SK-N-SH (cell line): ENCODE measurements at regions not wholly inside any gene's neighbourhood (a gene's known extent, or its start where the extent isn't known, plus 50 kb on each side); places are given as distances from the start of the nearest gene placed in this dataset.

ENCODE experiments used
- CTCF ChIA-PET: fragments of 300-600, 350-600 bp; formaldehyde crosslinking; extraction: SDS; loops from one replicate; lab custom pipeline; 2021; lab: Yijun Ruan, JAX
- POLR2A ChIA-PET: fragments of 350-600 bp; sonication (Branson Sonifier 250); formaldehyde crosslinking; extraction: SDS; loops from one replicate; lab custom pipeline; 2020; ENCODE audit warnings: antibody characterized with exemption, inconsistent platforms; lab: Yijun Ruan, JAX
- DNase-seq: peaks from one replicate; pipeline ENCODE4 v3.0.0; 2012
- H2AFZ ChIP-seq: fragments of 200-600 bp; sonication (generic); 2 replicates; pipeline ENCODE4 v1.8.1; 2016; ENCODE audit warnings: antibody characterized with exemption, mild to moderate bottlenecking, low read depth
- H3F3A ChIP-seq: fragments of 200-600 bp; sonication (generic); replicated peaks from 2 replicates; pipeline ENCODE3; 2016; ENCODE audit warnings: antibody characterized with exemption, mild to moderate bottlenecking; ENCODE audit not compliant: insufficient read depth
- H3K27ac ChIP-seq, 2 experiments: fragments of 200-500 bp in 1 of 2; fragments of 200-600 bp in 1 of 2; sonication (Bioruptor generic) in 1 of 2; sonication (generic), shearing (Covaris generic) in 1 of 2; 2 replicates each; pipeline versions ENCODE4 v1.5.1 to v1.6.1; 2014 to 2016; ENCODE audit warnings: low read depth in 2 of 2, inconsistent platforms in 1 of 2, low read length in 1 of 2, mild to moderate bottlenecking in 1 of 2, mixed read lengths in 1 of 2
- H3K27me3 ChIP-seq: fragments of 200-600 bp; sonication (generic), shearing (Covaris generic); 2 replicates; pipeline ENCODE4 v1.6.1; 2016; ENCODE audit warnings: mixed run types; ENCODE audit not compliant: insufficient read depth
- H3K36me3 ChIP-seq, 2 experiments: fragments of 200-500 bp in 1 of 2; fragments of 200-600 bp in 1 of 2; sonication (Bioruptor generic) in 1 of 2; sonication (generic) in 1 of 2; replicated peaks in 1 of 2; 2 replicates each; pipeline versions ENCODE3 to v1.5.1; 2014 to 2016; ENCODE audit warnings: low read length in 1 of 2, mild to moderate bottlenecking in 1 of 2; ENCODE audit not compliant: insufficient read depth in 2 of 2, control insufficient read depth in 1 of 2
- H3K4me1 ChIP-seq, 2 experiments: fragments of 200-500 bp in 1 of 2; fragments of 200-600 bp in 1 of 2; sonication (Bioruptor generic) in 1 of 2; sonication (generic), shearing (Covaris generic) in 1 of 2; 2 replicates each; pipeline versions ENCODE4 v1.5.1 to v1.6.1; 2014 to 2016; ENCODE audit warnings: low read depth in 1 of 2, low read length in 1 of 2, mixed run types in 1 of 2; ENCODE audit not compliant: insufficient read depth in 2 of 2, control insufficient read depth in 1 of 2
- H3K4me2 ChIP-seq: fragments of 200-600 bp; sonication (generic), shearing (Covaris generic); 2 replicates; pipeline ENCODE4 v1.6.1; 2017; ENCODE audit warnings: mixed run types
- H3K4me3 ChIP-seq, 2 experiments: fragments of 200-500 bp in 1 of 2; fragments of 200-600 bp in 1 of 2; sonication (Bioruptor generic) in 1 of 2; sonication (generic), shearing (Covaris generic) in 1 of 2; 2 replicates each; pipeline versions ENCODE4 v1.5.1 to v1.8.1; 2014 to 2016; ENCODE audit warnings: low read depth in 2 of 2, inconsistent platforms in 1 of 2, low read length in 1 of 2, mild to moderate bottlenecking in 1 of 2, mixed read lengths in 1 of 2, moderate library complexity in 1 of 2
- H3K79me2 ChIP-seq: fragments of 200-600 bp; sonication (generic); 2 replicates; pipeline ENCODE4 v1.8.1; 2017; ENCODE audit warnings: mild to moderate bottlenecking; ENCODE audit not compliant: insufficient read depth
- H3K9ac ChIP-seq: fragments of 200-600 bp; sonication (generic); 2 replicates; pipeline ENCODE4 v1.6.1; 2017; ENCODE audit warnings: mixed run types
- H3K9me2 ChIP-seq: fragments of 200-600 bp; sonication (generic); 2 replicates; pipeline ENCODE4 v1.6.1; 2017; ENCODE audit warnings: mixed run types
- H3K9me3 ChIP-seq: fragments of 200-600 bp; sonication (generic); 2 replicates; pipeline ENCODE4 v1.6.1; 2017; ENCODE audit warnings: mixed run types, mild to moderate bottlenecking, moderate library complexity
- H4K20me1 ChIP-seq: fragments of 200-600 bp; sonication (generic); 2 replicates; pipeline ENCODE4 v1.6.1; 2017; ENCODE audit warnings: mild to moderate bottlenecking, mixed run types; ENCODE audit not compliant: insufficient read depth
- CHD2 ChIP-seq: fragments of 150-350 bp; IDR thresholded peaks from 2 replicates; pipeline ENCODE4 v1.6.1; 2018; ENCODE audit warnings: low read length; ENCODE audit not compliant: partially characterized antibody
- EP300 ChIP-seq, 2 experiments: IDR thresholded peaks; 2 replicates each; pipeline versions ENCODE4 v1.4.0 to v1.6.1; 2012; ENCODE audit warnings: borderline replicate concordance in 1 of 2, low read depth in 1 of 2, low read length in 1 of 2
- EZH2phosphoT487 ChIP-seq: fragments of 200-600 bp; sonication (generic); IDR thresholded peaks from 2 replicates; pipeline ENCODE4 v1.6.1; 2017; ENCODE audit warnings: low read depth, mixed run types, mild to moderate bottlenecking, antibody characterized with exemption, moderate library complexity, borderline replicate concordance
- FOSL2 ChIP-seq: IDR thresholded peaks from 2 replicates; pipeline ENCODE4 v1.4.0; 2012; ENCODE audit warnings: low read depth, mild to moderate bottlenecking, moderate library complexity, borderline replicate concordance
- FOXM1 ChIP-seq: IDR thresholded peaks from 2 replicates; pipeline ENCODE4 v1.4.0; 2012; ENCODE audit warnings: low read depth, mild to moderate bottlenecking
- JUND ChIP-seq: IDR thresholded peaks from 2 replicates; pipeline ENCODE4 v1.4.0; 2012
- MEF2A ChIP-seq: IDR thresholded peaks from 2 replicates; pipeline ENCODE4 v1.4.0; 2012; ENCODE audit warnings: low read depth, borderline replicate concordance
- MXI1 ChIP-seq: IDR thresholded peaks from 2 replicates; pipeline ENCODE4 v1.6.1; 2012; ENCODE audit warnings: mild to moderate bottlenecking, low read depth, low read length, improper control_type of control experiment
- POLR2AphosphoS5 ChIP-seq: IDR thresholded peaks from 2 replicates; pipeline ENCODE4 v1.6.1; 2012; ENCODE audit warnings: low read depth, low read length
- RAD21 ChIP-seq: IDR thresholded peaks from 2 replicates; pipeline ENCODE4 v1.6.1; 2012; ENCODE audit warnings: mild to moderate bottlenecking, low read length
- RFX5 ChIP-seq: IDR thresholded peaks from 2 replicates; pipeline ENCODE4 v1.6.1; 2012; ENCODE audit warnings: mild to moderate bottlenecking, improper control_type of control experiment, low read length
- RXRA ChIP-seq: IDR thresholded peaks from 2 replicates; pipeline ENCODE4 v1.4.0; 2012; ENCODE audit warnings: low read depth, mild to moderate bottlenecking, borderline replicate concordance
- YY1 ChIP-seq: IDR thresholded peaks from 2 replicates; pipeline ENCODE4 v1.4.0; 2012; ENCODE audit warnings: low read depth, mild to moderate bottlenecking
- WGBS: methylation state at CpG from one replicate; pipeline ENCODE4 v1.1.6; 2017; ENCODE audit warnings: low lambda C conversion rate; 5-methylcytosine and 5-hydroxymethylcytosine counted together
- TF ChIP-seq, protein P1 (sequence below): IDR thresholded peaks from 2 replicates; pipeline ENCODE4 v1.4.0; 2012; ENCODE audit warnings: low read depth, borderline replicate concordance
- TF ChIP-seq, protein P2 (sequence below): fragments of 150-350 bp; IDR thresholded peaks from 2 replicates; pipeline ENCODE4 v1.6.1; 2017; ENCODE audit warnings: antibody characterized with exemption, low read length, low read depth, borderline replicate concordance
- TF ChIP-seq, protein P3 (sequence below): fragments of 200-600 bp; sonication (generic); IDR thresholded peaks from 2 replicates; pipeline ENCODE4 v1.6.1; 2017; ENCODE audit warnings: antibody characterized with exemption, mild to moderate bottlenecking, moderate library complexity
- TF ChIP-seq, protein P4 (sequence below): IDR thresholded peaks from 2 replicates; pipeline ENCODE4 v1.6.1; 2012; ENCODE audit warnings: mild to moderate bottlenecking, low read depth, low read length, moderate library complexity
- TF ChIP-seq, protein P5 (sequence below): fragments of 150-350 bp; IDR thresholded peaks from 2 replicates; pipeline ENCODE4 v1.6.1; 2016; ENCODE audit warnings: mild to moderate bottlenecking, low read depth, low read length
- TF ChIP-seq, protein P6 (sequence below): IDR thresholded peaks from 2 replicates; pipeline ENCODE4 v1.4.0; 2012; ENCODE audit warnings: low read depth, borderline replicate concordance

DNA sequence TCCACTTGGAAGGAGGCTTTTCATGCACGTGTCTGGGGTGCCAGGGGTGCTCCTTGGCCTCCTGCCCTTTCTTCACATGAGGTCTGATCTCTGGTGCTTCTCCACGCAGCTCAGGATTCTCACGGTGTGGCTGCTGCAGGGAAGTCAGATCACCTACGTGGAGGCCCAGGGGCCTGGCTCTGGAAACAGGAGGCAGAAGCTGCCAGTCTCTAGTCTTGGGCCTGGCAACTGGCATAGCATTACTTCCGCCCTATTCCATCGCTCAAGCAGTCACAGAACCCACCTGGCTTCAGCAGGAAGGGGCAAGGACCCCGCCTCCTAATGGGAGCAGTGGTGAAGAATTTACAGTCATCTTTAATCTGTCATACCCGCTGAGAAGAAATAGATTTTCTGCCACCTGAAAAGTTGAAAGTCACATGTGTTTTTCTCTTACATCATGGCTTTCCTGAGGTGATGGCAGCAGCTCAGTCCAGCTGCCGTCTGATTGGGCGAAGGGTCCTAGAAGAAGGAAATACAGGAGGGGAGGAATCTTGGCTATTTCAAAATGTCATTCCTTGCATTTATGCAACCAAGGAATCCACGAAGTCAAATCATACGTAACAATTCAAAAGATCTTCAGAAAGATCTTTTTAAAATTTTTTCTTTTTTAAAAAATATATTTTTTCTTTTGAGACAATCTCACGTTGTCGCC is 50.1 kb upstream of the DKK3 start:
- no peaks in the 10 kb centered on the region for H4K20me1 ChIP-seq
- no peaks in the 10 kb centered on the region for H3K27me3 ChIP-seq
- no peak overlapping the region for H3K27ac ChIP-seq
- 90% methylated on average over 13 of the region's 14 CpGs for WGBS
- CTCF ChIA-PET: interaction anchor here (0.7 to 6.9 kb wide), 6 partner anchors 11 to 230 kb away, joined by 3 to 39 read pairs (median 4); no protein-coding TSS in a partner anchor
- H3K36me3 ChIP-seq: no peaks in the 10 kb centered on the region
- no peaks in the 10 kb centered on the region for H3F3A ChIP-seq
- H3K79me2 ChIP-seq: no peaks in the 10 kb centered on the region
- H3K9me3 ChIP-seq: no peaks in the 10 kb centered on the region
- DNase-seq: no peak
- H2AFZ ChIP-seq: no peak overlapping the region
- H3K9ac ChIP-seq: no peak overlapping the region
- H3K4me3 ChIP-seq: no peak overlapping the region
- TF ChIP-seq, protein P1, sequence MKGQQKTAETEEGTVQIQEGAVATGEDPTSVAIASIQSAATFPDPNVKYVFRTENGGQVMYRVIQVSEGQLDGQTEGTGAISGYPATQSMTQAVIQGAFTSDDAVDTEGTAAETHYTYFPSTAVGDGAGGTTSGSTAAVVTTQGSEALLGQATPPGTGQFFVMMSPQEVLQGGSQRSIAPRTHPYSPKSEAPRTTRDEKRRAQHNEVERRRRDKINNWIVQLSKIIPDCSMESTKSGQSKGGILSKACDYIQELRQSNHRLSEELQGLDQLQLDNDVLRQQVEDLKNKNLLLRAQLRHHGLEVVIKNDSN: no peak
- TF ChIP-seq FOSL2: no peak
- no peak for TF ChIP-seq MEF2A
- TF ChIP-seq JUND: no peak
- TF ChIP-seq, protein P2, sequence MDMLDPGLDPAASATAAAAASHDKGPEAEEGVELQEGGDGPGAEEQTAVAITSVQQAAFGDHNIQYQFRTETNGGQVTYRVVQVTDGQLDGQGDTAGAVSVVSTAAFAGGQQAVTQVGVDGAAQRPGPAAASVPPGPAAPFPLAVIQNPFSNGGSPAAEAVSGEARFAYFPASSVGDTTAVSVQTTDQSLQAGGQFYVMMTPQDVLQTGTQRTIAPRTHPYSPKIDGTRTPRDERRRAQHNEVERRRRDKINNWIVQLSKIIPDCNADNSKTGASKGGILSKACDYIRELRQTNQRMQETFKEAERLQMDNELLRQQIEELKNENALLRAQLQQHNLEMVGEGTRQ: no peak
- TF ChIP-seq EP300 (IDR thresholded peaks at IDR 0.05; ENCODE audit: borderline replicate concordance in 1 of 2, low read depth in 1 of 2, low read length in 1 of 2): no peak
- no peak for TF ChIP-seq EZH2phosphoT487
- TF ChIP-seq, protein P3, sequence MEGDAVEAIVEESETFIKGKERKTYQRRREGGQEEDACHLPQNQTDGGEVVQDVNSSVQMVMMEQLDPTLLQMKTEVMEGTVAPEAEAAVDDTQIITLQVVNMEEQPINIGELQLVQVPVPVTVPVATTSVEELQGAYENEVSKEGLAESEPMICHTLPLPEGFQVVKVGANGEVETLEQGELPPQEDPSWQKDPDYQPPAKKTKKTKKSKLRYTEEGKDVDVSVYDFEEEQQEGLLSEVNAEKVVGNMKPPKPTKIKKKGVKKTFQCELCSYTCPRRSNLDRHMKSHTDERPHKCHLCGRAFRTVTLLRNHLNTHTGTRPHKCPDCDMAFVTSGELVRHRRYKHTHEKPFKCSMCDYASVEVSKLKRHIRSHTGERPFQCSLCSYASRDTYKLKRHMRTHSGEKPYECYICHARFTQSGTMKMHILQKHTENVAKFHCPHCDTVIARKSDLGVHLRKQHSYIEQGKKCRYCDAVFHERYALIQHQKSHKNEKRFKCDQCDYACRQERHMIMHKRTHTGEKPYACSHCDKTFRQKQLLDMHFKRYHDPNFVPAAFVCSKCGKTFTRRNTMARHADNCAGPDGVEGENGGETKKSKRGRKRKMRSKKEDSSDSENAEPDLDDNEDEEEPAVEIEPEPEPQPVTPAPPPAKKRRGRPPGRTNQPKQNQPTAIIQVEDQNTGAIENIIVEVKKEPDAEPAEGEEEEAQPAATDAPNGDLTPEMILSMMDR: no peak
- no peak for TF ChIP-seq FOXM1
- no peak for TF ChIP-seq CHD2
- TF ChIP-seq, protein P4, sequence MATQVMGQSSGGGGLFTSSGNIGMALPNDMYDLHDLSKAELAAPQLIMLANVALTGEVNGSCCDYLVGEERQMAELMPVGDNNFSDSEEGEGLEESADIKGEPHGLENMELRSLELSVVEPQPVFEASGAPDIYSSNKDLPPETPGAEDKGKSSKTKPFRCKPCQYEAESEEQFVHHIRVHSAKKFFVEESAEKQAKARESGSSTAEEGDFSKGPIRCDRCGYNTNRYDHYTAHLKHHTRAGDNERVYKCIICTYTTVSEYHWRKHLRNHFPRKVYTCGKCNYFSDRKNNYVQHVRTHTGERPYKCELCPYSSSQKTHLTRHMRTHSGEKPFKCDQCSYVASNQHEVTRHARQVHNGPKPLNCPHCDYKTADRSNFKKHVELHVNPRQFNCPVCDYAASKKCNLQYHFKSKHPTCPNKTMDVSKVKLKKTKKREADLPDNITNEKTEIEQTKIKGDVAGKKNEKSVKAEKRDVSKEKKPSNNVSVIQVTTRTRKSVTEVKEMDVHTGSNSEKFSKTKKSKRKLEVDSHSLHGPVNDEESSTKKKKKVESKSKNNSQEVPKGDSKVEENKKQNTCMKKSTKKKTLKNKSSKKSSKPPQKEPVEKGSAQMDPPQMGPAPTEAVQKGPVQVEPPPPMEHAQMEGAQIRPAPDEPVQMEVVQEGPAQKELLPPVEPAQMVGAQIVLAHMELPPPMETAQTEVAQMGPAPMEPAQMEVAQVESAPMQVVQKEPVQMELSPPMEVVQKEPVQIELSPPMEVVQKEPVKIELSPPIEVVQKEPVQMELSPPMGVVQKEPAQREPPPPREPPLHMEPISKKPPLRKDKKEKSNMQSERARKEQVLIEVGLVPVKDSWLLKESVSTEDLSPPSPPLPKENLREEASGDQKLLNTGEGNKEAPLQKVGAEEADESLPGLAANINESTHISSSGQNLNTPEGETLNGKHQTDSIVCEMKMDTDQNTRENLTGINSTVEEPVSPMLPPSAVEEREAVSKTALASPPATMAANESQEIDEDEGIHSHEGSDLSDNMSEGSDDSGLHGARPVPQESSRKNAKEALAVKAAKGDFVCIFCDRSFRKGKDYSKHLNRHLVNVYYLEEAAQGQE: no peak
- TF ChIP-seq, protein P5, sequence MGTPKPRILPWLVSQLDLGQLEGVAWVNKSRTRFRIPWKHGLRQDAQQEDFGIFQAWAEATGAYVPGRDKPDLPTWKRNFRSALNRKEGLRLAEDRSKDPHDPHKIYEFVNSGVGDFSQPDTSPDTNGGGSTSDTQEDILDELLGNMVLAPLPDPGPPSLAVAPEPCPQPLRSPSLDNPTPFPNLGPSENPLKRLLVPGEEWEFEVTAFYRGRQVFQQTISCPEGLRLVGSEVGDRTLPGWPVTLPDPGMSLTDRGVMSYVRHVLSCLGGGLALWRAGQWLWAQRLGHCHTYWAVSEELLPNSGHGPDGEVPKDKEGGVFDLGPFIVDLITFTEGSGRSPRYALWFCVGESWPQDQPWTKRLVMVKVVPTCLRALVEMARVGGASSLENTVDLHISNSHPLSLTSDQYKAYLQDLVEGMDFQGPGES: no peak
- TF ChIP-seq POLR2AphosphoS5: no peak
- no peak for TF ChIP-seq RAD21
- TF ChIP-seq YY1: no peak
- no peak for TF ChIP-seq RFX5
- no peak for TF ChIP-seq MXI1
- TF ChIP-seq, protein P6, sequence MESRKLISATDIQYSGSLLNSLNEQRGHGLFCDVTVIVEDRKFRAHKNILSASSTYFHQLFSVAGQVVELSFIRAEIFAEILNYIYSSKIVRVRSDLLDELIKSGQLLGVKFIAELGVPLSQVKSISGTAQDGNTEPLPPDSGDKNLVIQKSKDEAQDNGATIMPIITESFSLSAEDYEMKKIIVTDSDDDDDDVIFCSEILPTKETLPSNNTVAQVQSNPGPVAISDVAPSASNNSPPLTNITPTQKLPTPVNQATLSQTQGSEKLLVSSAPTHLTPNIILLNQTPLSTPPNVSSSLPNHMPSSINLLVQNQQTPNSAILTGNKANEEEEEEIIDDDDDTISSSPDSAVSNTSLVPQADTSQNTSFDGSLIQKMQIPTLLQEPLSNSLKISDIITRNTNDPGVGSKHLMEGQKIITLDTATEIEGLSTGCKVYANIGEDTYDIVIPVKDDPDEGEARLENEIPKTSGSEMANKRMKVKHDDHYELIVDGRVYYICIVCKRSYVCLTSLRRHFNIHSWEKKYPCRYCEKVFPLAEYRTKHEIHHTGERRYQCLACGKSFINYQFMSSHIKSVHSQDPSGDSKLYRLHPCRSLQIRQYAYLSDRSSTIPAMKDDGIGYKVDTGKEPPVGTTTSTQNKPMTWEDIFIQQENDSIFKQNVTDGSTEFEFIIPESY: no peak
- TF ChIP-seq RXRA: no peak
- no peaks in the 10 kb centered on the region for H3K4me1 ChIP-seq
- H3K9me2 ChIP-seq: no peaks in the 10 kb centered on the region
- H3K4me2 ChIP-seq: no peak overlapping the region
- POLR2A ChIA-PET: no interaction called here
